ENCODE measurements at regions not wholly inside any gene's neighbourhood (a gene's known extent, or its start where the extent isn't known, plus 50 kb on each side); places are given as distances from the start of the nearest gene placed in this dataset.

DNA sequence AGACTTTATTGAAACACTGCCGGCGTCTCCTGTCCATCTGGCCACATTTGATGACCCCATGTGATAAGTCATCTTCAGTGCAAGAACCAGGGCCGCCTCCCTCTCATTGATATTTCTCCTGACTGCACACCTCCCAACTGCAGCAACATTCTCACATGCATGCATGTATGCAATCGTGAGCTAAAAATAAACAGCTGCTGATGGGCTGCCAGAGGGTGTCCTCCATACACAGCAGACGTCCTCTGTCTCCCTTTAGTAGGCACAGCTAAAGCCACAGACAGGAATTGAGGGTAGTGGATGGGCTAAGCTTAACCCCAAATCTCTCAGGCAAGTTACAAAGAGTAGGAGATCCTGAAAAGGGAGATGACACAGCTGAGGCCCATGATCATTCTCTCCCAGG, 106.7 kb upstream of the HSD17B12 start:
- no peak overlapping the region for H3K27ac ChIP-seq
- no peaks in the 10 kb centered on the region for H3K9me3 ChIP-seq
- intact Hi-C loops (cut with DNase I), result loop anchor here in 1 of 2 donors (10.0 kb wide), 1 partner anchor 141 kb away; no protein-coding TSS in a partner anchor
- TF ChIP-seq, protein P1, sequence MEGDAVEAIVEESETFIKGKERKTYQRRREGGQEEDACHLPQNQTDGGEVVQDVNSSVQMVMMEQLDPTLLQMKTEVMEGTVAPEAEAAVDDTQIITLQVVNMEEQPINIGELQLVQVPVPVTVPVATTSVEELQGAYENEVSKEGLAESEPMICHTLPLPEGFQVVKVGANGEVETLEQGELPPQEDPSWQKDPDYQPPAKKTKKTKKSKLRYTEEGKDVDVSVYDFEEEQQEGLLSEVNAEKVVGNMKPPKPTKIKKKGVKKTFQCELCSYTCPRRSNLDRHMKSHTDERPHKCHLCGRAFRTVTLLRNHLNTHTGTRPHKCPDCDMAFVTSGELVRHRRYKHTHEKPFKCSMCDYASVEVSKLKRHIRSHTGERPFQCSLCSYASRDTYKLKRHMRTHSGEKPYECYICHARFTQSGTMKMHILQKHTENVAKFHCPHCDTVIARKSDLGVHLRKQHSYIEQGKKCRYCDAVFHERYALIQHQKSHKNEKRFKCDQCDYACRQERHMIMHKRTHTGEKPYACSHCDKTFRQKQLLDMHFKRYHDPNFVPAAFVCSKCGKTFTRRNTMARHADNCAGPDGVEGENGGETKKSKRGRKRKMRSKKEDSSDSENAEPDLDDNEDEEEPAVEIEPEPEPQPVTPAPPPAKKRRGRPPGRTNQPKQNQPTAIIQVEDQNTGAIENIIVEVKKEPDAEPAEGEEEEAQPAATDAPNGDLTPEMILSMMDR (IDR thresholded peaks at IDR 0.05), result no peak
- 14 to 19% (median 18%) methylated on average over 5 of the region's 5 CpGs for WGBS, 3 donors
- peaks cover 8 to 75% (median 19%) of the 10 kb centered on the region in 3 donors for H3K27me3 ChIP-seq (ENCODE audit: insufficient read depth in 3 of 3, low read length in 2 of 3)
- H3K36me3 ChIP-seq (ENCODE audit: insufficient read depth in 1 of 2, low read depth in 1 of 2), result no peaks in the 10 kb centered on the region
- DNase-seq, result no peak
- ATAC-seq, result peak; percentile 81 to 92 (median 88)
- H3K4me1 ChIP-seq, result peaks cover 33% of the 10 kb centered on the region
- H3K4me3 ChIP-seq, result no peak overlapping the region

DNA sequence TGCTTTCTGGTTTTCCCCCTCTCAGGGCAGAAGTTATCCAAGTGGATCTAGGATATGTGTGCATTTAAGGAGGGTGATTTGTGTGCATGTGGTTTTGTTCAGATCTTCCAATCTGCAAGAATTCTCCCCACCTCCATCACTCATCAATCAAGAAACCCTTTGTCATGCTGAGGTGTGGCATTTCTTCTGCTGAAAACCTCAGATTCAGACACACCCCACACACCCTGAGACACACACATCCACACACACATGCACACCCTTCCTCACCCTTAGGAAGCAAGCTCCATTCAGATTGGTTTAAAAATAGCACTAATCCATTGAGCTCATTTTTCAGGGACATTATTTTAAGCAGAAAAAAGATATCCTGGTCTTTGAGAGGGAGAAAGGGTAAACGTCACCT, 106.1 kb upstream of the HSD17B12 start:
- 12 to 28% (median 19%) methylated on average over 1 of the region's 1 CpG for WGBS, 3 donors
- Histone ChIP-seq H3K27me3 (ENCODE audit: insufficient read depth in 3 of 3, low read length in 2 of 3) (peaks cover 8 to 74% (median 19%) of the 10 kb centered on the region in 3 donors), H3K9me3 (no peaks in the 10 kb centered on the region), H3K4me1 (peaks cover 33% of the 10 kb centered on the region), H3K27ac (no peak overlapping the region), H3K4me3 (no peak overlapping the region), H3K36me3 (ENCODE audit: insufficient read depth in 1 of 2, low read depth in 1 of 2) (no peaks in the 10 kb centered on the region)
- intact Hi-C loops (cut with DNase I), result loop anchor here in 1 of 2 donors (10.0 kb wide), 1 partner anchor 140 kb away; no protein-coding TSS in a partner anchor
- TF ChIP-seq, protein P1 (IDR thresholded peaks at IDR 0.05), result no peak
- DNase-seq (no peak), ATAC-seq (no peak)

DNA sequence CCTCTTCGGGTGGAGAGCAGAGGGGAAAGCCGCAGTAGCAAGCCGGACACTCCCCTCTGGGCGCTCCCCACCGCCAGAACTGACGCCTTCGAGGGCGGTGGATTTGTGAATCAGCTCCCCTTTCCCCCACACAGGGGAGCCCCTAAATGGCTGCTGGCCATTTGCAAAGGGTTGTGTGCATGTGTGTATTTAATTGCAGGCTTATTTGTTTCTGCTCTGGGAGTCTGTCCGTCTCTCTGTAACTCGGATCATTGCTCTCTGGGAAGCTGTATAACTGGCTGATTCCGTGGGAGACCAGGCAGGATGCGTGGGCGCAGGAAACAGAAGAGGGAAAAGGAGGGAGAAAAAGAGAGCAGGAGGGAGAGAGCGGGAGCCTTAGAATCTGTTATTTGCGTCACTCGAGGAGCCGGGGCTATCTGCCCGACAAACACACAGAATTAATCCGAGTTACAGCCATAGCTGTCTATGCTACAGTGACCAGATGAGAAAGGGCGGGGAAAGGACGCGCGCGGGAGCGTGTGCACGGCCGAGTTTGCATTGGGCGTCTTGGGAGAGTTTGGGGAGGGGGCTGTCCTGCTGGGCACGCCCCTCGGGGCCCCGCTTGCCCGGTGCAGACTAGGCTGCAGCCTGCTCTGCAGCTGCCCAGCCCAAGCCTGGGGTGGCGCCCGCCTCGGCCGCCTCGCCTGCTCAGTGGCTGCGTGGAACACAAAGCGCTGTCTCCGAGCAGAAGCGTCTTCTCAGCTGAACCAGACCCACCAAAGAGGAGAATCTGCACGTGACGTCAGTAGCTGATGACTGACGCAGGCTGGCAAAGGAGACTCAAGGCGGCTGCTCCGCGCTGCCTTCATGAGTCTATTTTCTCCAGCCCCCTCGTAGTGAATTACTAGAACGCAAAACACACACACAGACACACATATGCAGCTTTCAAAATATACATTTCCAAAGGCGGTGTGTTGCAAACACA, 105.3 kb upstream of the HSD17B12 start:
- DNase-seq, result no peak
- Histone ChIP-seq H3K4me1 (peaks cover 33% of the 10 kb centered on the region), H3K36me3 (ENCODE audit: insufficient read depth in 1 of 2, low read depth in 1 of 2) (no peaks in the 10 kb centered on the region), H3K27me3 (ENCODE audit: insufficient read depth in 3 of 3, low read length in 2 of 3) (peaks cover 8 to 82% (median 22%) of the 10 kb centered on the region in 3 donors), H3K4me3 (peak overlapping the region; percentile 54), H3K27ac (no peak overlapping the region), H3K9me3 (no peaks in the 10 kb centered on the region)
- TF ChIP-seq, protein P1 (IDR thresholded peaks at IDR 0.05), result no peak
- intact Hi-C loops (cut with DNase I), result loop anchor here in 1 of 2 donors (10.0 kb wide), 1 partner anchor 140 kb away; no protein-coding TSS in a partner anchor
- peak in 2 of 4 donors; percentile 33 to 35 for ATAC-seq
- 1 to 5% (median 2%) methylated on average over 48 to 50 of the region's 50 CpGs for WGBS, 3 donors

DNA sequence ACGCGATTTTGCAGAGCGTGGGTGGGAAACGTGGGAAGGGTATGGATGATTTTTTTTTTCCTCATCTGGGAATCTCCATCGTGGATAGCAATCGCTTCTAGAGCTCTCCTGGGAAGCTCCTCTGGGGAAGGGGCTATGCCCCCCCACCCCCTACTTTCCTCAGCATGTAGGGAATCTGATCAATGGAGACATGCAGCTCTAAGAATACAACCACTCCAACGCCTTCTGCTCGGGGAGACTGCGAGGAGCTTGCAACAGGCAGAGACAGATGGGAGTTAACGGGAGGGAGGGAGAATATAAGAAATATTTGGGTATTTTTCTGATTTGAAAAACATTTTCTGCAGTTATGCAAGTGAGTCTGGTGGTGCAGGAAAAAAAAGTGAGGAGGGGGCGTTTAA, 104.6 kb upstream of the HSD17B12 start:
- H3K9me3 ChIP-seq, result no peaks in the 10 kb centered on the region
- no peak overlapping the region for H3K27ac ChIP-seq
- ATAC-seq (no peak), DNase-seq (no peak)
- peaks cover 8 to 87% (median 27%) of the 10 kb centered on the region in 3 donors for H3K27me3 ChIP-seq (ENCODE audit: insufficient read depth in 3 of 3, low read length in 2 of 3)
- intact Hi-C loops (cut with DNase I), result loop anchor here in 1 of 2 donors (10.0 kb wide), 1 partner anchor 139 kb away; no protein-coding TSS in a partner anchor
- H3K36me3 ChIP-seq (ENCODE audit: insufficient read depth in 1 of 2, low read depth in 1 of 2), result no peaks in the 10 kb centered on the region
- TF ChIP-seq, protein P1 (IDR thresholded peaks at IDR 0.05), result no peak
- WGBS, 3 donors, result 1 to 3% (median 1%) methylated on average over 11 of the region's 11 CpGs
- H3K4me1 ChIP-seq, result peaks cover 33% of the 10 kb centered on the region
- H3K4me3 ChIP-seq, result peak overlapping the region; percentile 54

Measured in psoas muscle (tissue), 7 donors.